Mammary epithelial cell (primary cell): ENCODE measurements at regions not wholly inside any gene's neighbourhood (a gene's known extent, or its start where the extent isn't known, plus 50 kb on each side); places are given as distances from the start of the nearest gene placed in this dataset.

Experiments used
- EZH2 ChIP-seq: IDR thresholded peaks from 2 replicates; pipeline ENCODE4 v1.6.1; 2012; ENCODE audit warnings: low read length, inconsistent platforms, borderline replicate concordance
- TF ChIP-seq, protein P1 (sequence below), 2 donors: IDR thresholded peaks in 1 of 2; conservative IDR thresholded peaks in 1 of 2; 2 replicates each; pipeline ENCODE4 v1.5.1; 2011 to 2012; ENCODE audit warnings: inconsistent platforms in 2 of 2, low read length in 2 of 2, mild to moderate bottlenecking in 2 of 2, control low read depth in 1 of 2, low read depth in 1 of 2; ENCODE audit not compliant: insufficient read depth in 1 of 2; ENCODE audit errors: extremely low read depth in 1 of 2

- TF ChIP-seq, protein P1, sequence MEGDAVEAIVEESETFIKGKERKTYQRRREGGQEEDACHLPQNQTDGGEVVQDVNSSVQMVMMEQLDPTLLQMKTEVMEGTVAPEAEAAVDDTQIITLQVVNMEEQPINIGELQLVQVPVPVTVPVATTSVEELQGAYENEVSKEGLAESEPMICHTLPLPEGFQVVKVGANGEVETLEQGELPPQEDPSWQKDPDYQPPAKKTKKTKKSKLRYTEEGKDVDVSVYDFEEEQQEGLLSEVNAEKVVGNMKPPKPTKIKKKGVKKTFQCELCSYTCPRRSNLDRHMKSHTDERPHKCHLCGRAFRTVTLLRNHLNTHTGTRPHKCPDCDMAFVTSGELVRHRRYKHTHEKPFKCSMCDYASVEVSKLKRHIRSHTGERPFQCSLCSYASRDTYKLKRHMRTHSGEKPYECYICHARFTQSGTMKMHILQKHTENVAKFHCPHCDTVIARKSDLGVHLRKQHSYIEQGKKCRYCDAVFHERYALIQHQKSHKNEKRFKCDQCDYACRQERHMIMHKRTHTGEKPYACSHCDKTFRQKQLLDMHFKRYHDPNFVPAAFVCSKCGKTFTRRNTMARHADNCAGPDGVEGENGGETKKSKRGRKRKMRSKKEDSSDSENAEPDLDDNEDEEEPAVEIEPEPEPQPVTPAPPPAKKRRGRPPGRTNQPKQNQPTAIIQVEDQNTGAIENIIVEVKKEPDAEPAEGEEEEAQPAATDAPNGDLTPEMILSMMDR (conservative IDR thresholded peaks at IDR 0.05 in 1 of 2, IDR thresholded peaks at IDR 0.05 in 1 of 2; ENCODE audit: extremely low read depth in 1 of 2, insufficient read depth in 1 of 2, low read depth in 1 of 2, low read length in 2 of 2), result no peak
- TF ChIP-seq EZH2, result no peak
Observed at GRCh38 chr15:62741106-62741505, 301.4 kb upstream of the TPM1 start.
